HEK293 (cell line): ENCODE measurements at regions not wholly inside any gene's neighbourhood (a gene's known extent, or its start where the extent isn't known, plus 50 kb on each side); places are given as distances from the start of the nearest gene placed in this dataset.

Experiments used
- CTCF ChIA-PET: fragments of 350-600 bp; formaldehyde crosslinking; extraction: SDS; loops from one replicate; lab custom pipeline; 2021; ENCODE audit warnings: antibody characterized with exemption; lab: Yijun Ruan, JAX
- POLR2A ChIA-PET: fragments of 300-600 bp; formaldehyde crosslinking; extraction: SDS; loops from one replicate; lab custom pipeline; 2020; ENCODE audit warnings: antibody characterized with exemption, inconsistent platforms; lab: Yijun Ruan, JAX
- H3K27ac ChIP-seq: fragments of 200-500 bp; sonication (Bioruptor generic); 2 replicates; pipeline ENCODE4 v1.5.1; 2014; ENCODE audit warnings: low read depth, low read length, control low read depth, inconsistent platforms; ENCODE audit errors: extremely low read depth
- H3K36me3 ChIP-seq, 2 experiments: fragments of 200-500 bp in 1 of 2; sonication (Bioruptor generic) in 1 of 2; 1 replicate in 1 of 2; 2 replicates in 1 of 2; pipeline ENCODE4 v1.5.1; 2014 to 2017; ENCODE audit warnings: inconsistent platforms in 2 of 2, low read length in 2 of 2; ENCODE audit not compliant: control insufficient read depth in 2 of 2, insufficient read depth in 1 of 2
- H3K4me1 ChIP-seq: fragments of 200-500 bp; sonication (Bioruptor generic); 2 replicates; pipeline ENCODE4 v1.5.1; 2014; ENCODE audit warnings: mild to moderate bottlenecking, low read length, inconsistent platforms; ENCODE audit not compliant: control insufficient read depth, insufficient read depth
- H3K4me3 ChIP-seq: 2 replicates; pipeline ENCODE4 v1.5.1; 2011; ENCODE audit warnings: low read depth, mild to moderate bottlenecking, control low read depth, low read length, moderate library complexity
- H3K9me3 ChIP-seq: fragments of 200-500 bp; sonication (Bioruptor generic); 2 replicates; pipeline ENCODE4 v1.5.1; 2014; ENCODE audit warnings: low read depth, low read length, inconsistent platforms; ENCODE audit not compliant: control insufficient read depth, insufficient read depth
- CTCF ChIP-seq: fragments of 450-650 bp; formaldehyde crosslinking; IDR thresholded peaks from 2 replicates; pipeline ENCODE4 v1.5.1; 2016; ENCODE audit warnings: missing biosample characterization, missing genetic modification characterization
- FEZF1 ChIP-seq: fragments of 450-650 bp; formaldehyde crosslinking; IDR thresholded peaks from 2 replicates; pipeline ENCODE4 v1.5.1; 2016; ENCODE audit warnings: missing biosample characterization, missing genetic modification characterization
- GLI4 ChIP-seq: fragments of 450-650 bp; formaldehyde crosslinking; IDR thresholded peaks from 2 replicates; pipeline ENCODE4 v1.5.1; 2016; ENCODE audit warnings: missing biosample characterization, missing genetic modification characterization
- GLIS2 ChIP-seq: fragments of 450-650 bp; formaldehyde crosslinking; IDR thresholded peaks from 2 replicates; pipeline ENCODE4 v1.5.1; 2016; ENCODE audit warnings: missing biosample characterization, missing genetic modification characterization
- IKZF3 ChIP-seq: fragments of 450-650 bp; IDR thresholded peaks from 2 replicates; pipeline ENCODE4 v1.5.0; 2018; ENCODE audit warnings: missing biosample characterization, mild to moderate bottlenecking, missing genetic modification characterization, moderate library complexity
- MZF1 ChIP-seq: fragments of 450-650 bp; formaldehyde crosslinking; IDR thresholded peaks from 2 replicates; pipeline ENCODE4 v1.5.1; 2017; ENCODE audit warnings: missing biosample characterization, missing genetic modification characterization, borderline replicate concordance
- SCRT1 ChIP-seq: fragments of 450-650 bp; formaldehyde crosslinking; IDR thresholded peaks from 2 replicates; pipeline ENCODE4 v1.5.1; 2016; ENCODE audit warnings: missing biosample characterization, missing genetic modification characterization, borderline replicate concordance
- WT1 ChIP-seq: fragments of 450-650 bp; formaldehyde crosslinking; IDR thresholded peaks from 2 replicates; pipeline ENCODE4 v1.5.1; 2016; ENCODE audit warnings: missing biosample characterization, missing genetic modification characterization
- ZBTB1 ChIP-seq: fragments of 450-650 bp; formaldehyde crosslinking; IDR thresholded peaks from 2 replicates; pipeline ENCODE4 v1.5.1; 2016; ENCODE audit warnings: missing biosample characterization, missing genetic modification characterization
- ZBTB17 ChIP-seq: fragments of 450-650 bp; formaldehyde crosslinking; IDR thresholded peaks from 2 replicates; pipeline ENCODE4 v1.5.1; 2016; ENCODE audit warnings: missing biosample characterization, missing genetic modification characterization
- ZBTB6 ChIP-seq: fragments of 450-650 bp; formaldehyde crosslinking; IDR thresholded peaks from 2 replicates; pipeline ENCODE4 v1.5.1; 2017; ENCODE audit warnings: missing biosample characterization, missing genetic modification characterization
- ZBTB7A ChIP-seq: fragments of 450-650 bp; formaldehyde crosslinking; IDR thresholded peaks from 2 replicates; pipeline ENCODE4 v1.5.1; 2016; ENCODE audit warnings: low read depth, missing biosample characterization, missing genetic modification characterization
- ZEB2 ChIP-seq: fragments of 450-650 bp; formaldehyde crosslinking; IDR thresholded peaks from 2 replicates; pipeline ENCODE4 v1.5.1; 2016; ENCODE audit warnings: missing biosample characterization, missing genetic modification characterization
- ZFP69B ChIP-seq: fragments of 450-650 bp; formaldehyde crosslinking; IDR thresholded peaks from 2 replicates; pipeline ENCODE4 v1.5.1; 2016; ENCODE audit warnings: missing biosample characterization, missing genetic modification characterization
- ZNF112 ChIP-seq: fragments of 450-650 bp; formaldehyde crosslinking; IDR thresholded peaks from 2 replicates; pipeline ENCODE4 v1.5.0; 2017; ENCODE audit warnings: missing biosample characterization, missing genetic modification characterization
- ZNF169 ChIP-seq: fragments of 450-650 bp; formaldehyde crosslinking; IDR thresholded peaks from 2 replicates; pipeline ENCODE4 v1.5.1; 2016; ENCODE audit warnings: missing biosample characterization, missing genetic modification characterization
- ZNF202 ChIP-seq: fragments of 450-650 bp; formaldehyde crosslinking; IDR thresholded peaks from 2 replicates; pipeline ENCODE4 v1.5.1; 2016; ENCODE audit warnings: missing biosample characterization, missing genetic modification characterization, borderline replicate concordance
- ZNF214 ChIP-seq: fragments of 450-650 bp; formaldehyde crosslinking; IDR thresholded peaks from 2 replicates; pipeline ENCODE4 v1.5.1; 2017; ENCODE audit warnings: missing biosample characterization, mild to moderate bottlenecking, missing genetic modification characterization, borderline replicate concordance
- ZNF23 ChIP-seq: fragments of 450-650 bp; formaldehyde crosslinking; IDR thresholded peaks from 2 replicates; pipeline ENCODE4 v1.5.1; 2016; ENCODE audit warnings: missing biosample characterization, missing genetic modification characterization, borderline replicate concordance
- ZNF239 ChIP-seq: fragments of 450-650 bp; formaldehyde crosslinking; IDR thresholded peaks from 2 replicates; pipeline ENCODE4 v1.5.1; 2016; ENCODE audit warnings: missing biosample characterization, missing genetic modification characterization
- ZNF292 ChIP-seq: fragments of 450-650 bp; formaldehyde crosslinking; IDR thresholded peaks from 2 replicates; pipeline ENCODE4 v1.5.1; 2016; ENCODE audit warnings: low read depth, missing biosample characterization, missing genetic modification characterization, borderline replicate concordance
- ZNF37A ChIP-seq: fragments of 450-650 bp; IDR thresholded peaks from 2 replicates; pipeline ENCODE4 v1.5.1; 2018; ENCODE audit warnings: missing biosample characterization, missing genetic modification characterization
- ZNF48 ChIP-seq: fragments of 450-650 bp; formaldehyde crosslinking; IDR thresholded peaks from 2 replicates; pipeline ENCODE4 v1.5.1; 2016; ENCODE audit warnings: missing biosample characterization, missing genetic modification characterization
- ZNF544 ChIP-seq: fragments of 450-650 bp; formaldehyde crosslinking; IDR thresholded peaks from 2 replicates; pipeline ENCODE4 v1.5.0; 2017; ENCODE audit warnings: missing biosample characterization, missing genetic modification characterization
- ZNF560 ChIP-seq: fragments of 450-650 bp; formaldehyde crosslinking; IDR thresholded peaks from 2 replicates; pipeline ENCODE4 v1.5.1; 2017; ENCODE audit warnings: missing biosample characterization, missing genetic modification characterization, borderline replicate concordance
- ZNF701 ChIP-seq: fragments of 450-650 bp; formaldehyde crosslinking; IDR thresholded peaks from 2 replicates; pipeline ENCODE4 v1.5.1; 2016; ENCODE audit warnings: missing biosample characterization, missing genetic modification characterization
- ZSCAN16 ChIP-seq: fragments of 450-650 bp; formaldehyde crosslinking; IDR thresholded peaks from 2 replicates; pipeline ENCODE4 v1.5.1; 2016; ENCODE audit warnings: missing biosample characterization, missing genetic modification characterization
- ZSCAN5A ChIP-seq: fragments of 450-650 bp; formaldehyde crosslinking; IDR thresholded peaks from 2 replicates; pipeline ENCODE4 v1.5.1; 2016; ENCODE audit warnings: missing biosample characterization, missing genetic modification characterization
- ZXDB ChIP-seq: fragments of 450-650 bp; formaldehyde crosslinking; IDR thresholded peaks from 2 replicates; pipeline ENCODE4 v1.5.1; 2016; ENCODE audit warnings: missing biosample characterization, missing genetic modification characterization

- no peaks in the 10 kb centered on the region for H3K36me3 ChIP-seq
- no peak overlapping the region for H3K4me3 ChIP-seq
- no peak overlapping the region for H3K27ac ChIP-seq
- ChIA-PET POLR2A (no interaction called here), CTCF (interaction anchor here (0.5 kb wide), 2 partner anchors 11 to 823 kb away, joined by 3 read pairs; no protein-coding TSS in a partner anchor)
- no peaks in the 10 kb centered on the region for H3K4me1 ChIP-seq
- no peaks in the 10 kb centered on the region for H3K9me3 ChIP-seq
- TF ChIP-seq GLI4 (tag by site-specific recombination) (no peak), ZFP69B (tag by site-specific recombination) (no peak), ZNF202 (tag by site-specific recombination) (no peak), CTCF (tag by site-specific recombination) (no peak), ZNF544 (tag by site-specific recombination) (no peak), ZNF48 (tag by site-specific recombination) (no peak), ZNF112 (tag by site-specific recombination) (no peak), SCRT1 (tag by site-specific recombination) (no peak), ZNF37A (tag by site-specific recombination) (no peak), ZNF214 (tag by site-specific recombination) (no peak), ZNF292 (no peak), ZXDB (no peak), ZBTB1 (tag by site-specific recombination) (no peak), GLIS2 (tag by site-specific recombination) (no peak)
Measured at GRCh38 chr12:127822809-127823411, 444.1 kb upstream of the TMEM132C start.

- H3K27ac ChIP-seq, result no peak overlapping the region
- POLR2A ChIA-PET, result no interaction called here
Measured at GRCh38 chr12:127823801-127824200, 443.2 kb upstream of the TMEM132C start.

More at GRCh38 chr12:127823801-127824200, 443.2 kb upstream of the TMEM132C start:
- Histone ChIP-seq H3K9me3 (no peaks in the 10 kb centered on the region), H3K4me1 (no peaks in the 10 kb centered on the region), H3K4me3 (no peak overlapping the region), H3K36me3 (no peaks in the 10 kb centered on the region)
- TF ChIP-seq MZF1 (tag by site-specific recombination), result no peak
- no peak for TF ChIP-seq ZNF701 (tag by site-specific recombination)
- no peak for TF ChIP-seq ZNF560 (tag by site-specific recombination)
- no peak for TF ChIP-seq ZSCAN5A (tag by site-specific recombination)
- no peak for TF ChIP-seq WT1
- TF ChIP-seq ZEB2, result no peak
- no peak for TF ChIP-seq ZSCAN16 (tag by site-specific recombination)
- no peak for TF ChIP-seq IKZF3 (tag by site-specific recombination)
- TF ChIP-seq FEZF1 (tag by site-specific recombination), result no peak
- no peak for TF ChIP-seq ZBTB17 (tag by site-specific recombination)
- TF ChIP-seq ZNF169 (tag by site-specific recombination), result no peak
- TF ChIP-seq ZBTB6, result no peak
- TF ChIP-seq ZNF23, result no peak
- TF ChIP-seq ZBTB7A, result no peak
- TF ChIP-seq ZNF239 (tag by site-specific recombination), result no peak
- CTCF ChIA-PET, result no interaction called here
